ENCODE measurements at regions not wholly inside any gene's neighbourhood (a gene's known extent, or its start where the extent isn't known, plus 50 kb on each side); places are given as distances from the start of the nearest gene placed in this dataset.

DNA sequence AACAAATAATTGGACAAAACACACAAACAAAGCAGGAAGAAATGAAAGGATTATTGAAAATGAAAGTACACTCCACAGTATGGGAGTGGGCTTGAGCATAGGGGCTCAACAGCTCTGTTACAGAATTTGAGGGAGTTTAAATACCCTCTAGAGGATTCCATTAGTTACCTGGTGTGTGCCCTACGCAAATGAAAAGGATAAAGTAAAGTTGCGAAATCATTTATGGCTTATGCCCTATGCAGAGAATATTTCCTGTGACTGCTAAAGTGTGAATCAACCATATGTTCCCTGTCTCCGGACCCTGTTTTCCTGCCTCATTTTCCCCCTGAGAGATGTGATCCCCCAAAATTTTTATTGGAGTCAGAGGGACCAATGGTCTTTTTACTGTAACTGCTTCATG, 634.6 kb upstream of the CNTNAP2 start:
- no peak for DNase-seq (ENCODE audit: low spot score)
- TF ChIP-seq, protein P1, sequence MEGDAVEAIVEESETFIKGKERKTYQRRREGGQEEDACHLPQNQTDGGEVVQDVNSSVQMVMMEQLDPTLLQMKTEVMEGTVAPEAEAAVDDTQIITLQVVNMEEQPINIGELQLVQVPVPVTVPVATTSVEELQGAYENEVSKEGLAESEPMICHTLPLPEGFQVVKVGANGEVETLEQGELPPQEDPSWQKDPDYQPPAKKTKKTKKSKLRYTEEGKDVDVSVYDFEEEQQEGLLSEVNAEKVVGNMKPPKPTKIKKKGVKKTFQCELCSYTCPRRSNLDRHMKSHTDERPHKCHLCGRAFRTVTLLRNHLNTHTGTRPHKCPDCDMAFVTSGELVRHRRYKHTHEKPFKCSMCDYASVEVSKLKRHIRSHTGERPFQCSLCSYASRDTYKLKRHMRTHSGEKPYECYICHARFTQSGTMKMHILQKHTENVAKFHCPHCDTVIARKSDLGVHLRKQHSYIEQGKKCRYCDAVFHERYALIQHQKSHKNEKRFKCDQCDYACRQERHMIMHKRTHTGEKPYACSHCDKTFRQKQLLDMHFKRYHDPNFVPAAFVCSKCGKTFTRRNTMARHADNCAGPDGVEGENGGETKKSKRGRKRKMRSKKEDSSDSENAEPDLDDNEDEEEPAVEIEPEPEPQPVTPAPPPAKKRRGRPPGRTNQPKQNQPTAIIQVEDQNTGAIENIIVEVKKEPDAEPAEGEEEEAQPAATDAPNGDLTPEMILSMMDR (IDR thresholded peaks at IDR 0.05; ENCODE audit: borderline replicate concordance, control extremely low read depth, extremely low read depth, insufficient read depth, missing control alignments) = no peak
- in situ Hi-C loops (cut with MboI; ENCODE audit: low sequenced_read_pairs, unreplicated experiment) = no loop called here

DNA sequence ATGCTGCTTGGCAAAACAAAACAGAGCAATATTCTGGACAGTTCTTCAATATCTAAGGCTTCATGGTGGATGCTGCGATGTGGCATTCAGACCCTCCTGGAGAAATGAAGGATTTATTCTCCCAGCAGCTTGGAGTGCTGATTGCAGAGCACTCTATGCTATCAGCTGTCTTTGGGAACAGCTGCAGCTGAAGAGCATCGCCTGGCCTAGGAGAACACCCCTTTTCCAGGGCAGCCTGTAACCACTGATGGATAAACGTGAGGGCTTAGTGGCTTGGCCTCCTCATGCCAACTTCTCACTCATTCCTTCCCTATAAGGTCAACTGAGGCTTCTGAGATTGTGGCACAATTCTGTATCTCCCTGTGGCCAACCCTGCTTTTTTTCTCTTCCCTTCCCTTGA, 638.1 kb upstream of the CNTNAP2 start:
- TF ChIP-seq, protein P1 (IDR thresholded peaks at IDR 0.05; ENCODE audit: borderline replicate concordance, control extremely low read depth, extremely low read depth, insufficient read depth, missing control alignments) = no peak
- in situ Hi-C loops (cut with MboI; ENCODE audit: low sequenced_read_pairs, unreplicated experiment) = no loop called here
- no peak for DNase-seq (ENCODE audit: low spot score)

DNA sequence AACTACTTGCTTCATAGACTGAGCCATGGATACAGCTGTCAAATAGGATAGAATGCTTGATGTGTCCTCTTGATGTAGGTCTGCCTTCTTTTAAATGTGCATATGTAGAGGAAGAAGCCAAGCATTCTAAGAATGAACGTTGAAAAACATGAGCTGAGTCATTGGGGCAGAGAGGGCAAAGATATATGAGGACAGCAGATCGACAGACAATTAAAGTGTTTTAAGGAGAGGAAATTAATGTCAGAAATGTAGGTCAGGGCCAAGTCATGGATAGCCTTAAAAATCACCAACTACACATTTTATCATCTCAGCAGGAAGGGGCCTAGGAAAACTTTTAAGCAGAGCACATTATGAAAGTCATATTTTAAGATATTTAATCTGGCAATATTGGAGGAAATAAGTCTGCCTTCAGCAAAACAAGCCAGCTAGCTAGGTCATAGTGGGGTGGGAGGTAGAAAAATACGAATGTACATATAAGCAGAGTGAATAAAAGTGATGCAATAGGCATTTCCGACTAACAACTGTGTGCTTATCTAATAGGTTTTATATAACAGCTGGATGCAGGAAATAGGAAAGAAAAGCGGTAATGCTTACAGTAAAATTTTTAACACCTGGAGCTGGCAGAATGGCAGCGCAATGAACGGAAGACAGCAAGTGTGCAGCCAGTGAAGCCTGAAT, 638.3 kb upstream of the TPK1 start:
- TF ChIP-seq, protein P1 (IDR thresholded peaks at IDR 0.05; ENCODE audit: borderline replicate concordance, control extremely low read depth, extremely low read depth, insufficient read depth, missing control alignments) = no peak
- no peak for DNase-seq (ENCODE audit: low spot score)
- in situ Hi-C loops (cut with MboI; ENCODE audit: low sequenced_read_pairs, unreplicated experiment) = no loop called here

DNA sequence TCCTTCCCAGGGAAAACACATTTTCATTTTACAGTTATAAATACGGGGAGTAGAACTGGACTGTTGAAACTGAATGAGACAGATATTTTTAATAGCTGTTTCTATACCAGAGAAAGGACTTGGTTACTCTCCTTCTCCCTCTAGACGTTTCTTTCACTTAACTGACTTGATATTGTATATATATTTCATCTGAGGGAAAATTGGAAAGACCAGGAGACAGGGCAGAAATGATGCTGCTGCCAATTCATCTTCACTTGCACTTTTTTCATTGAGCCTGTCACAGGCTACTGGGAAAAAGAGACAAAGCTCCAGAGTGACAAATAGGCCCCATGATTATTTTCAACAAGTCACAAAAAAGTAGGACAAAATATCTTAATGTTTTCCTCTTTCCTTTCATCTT, 636.0 kb upstream of the TPK1 start:
- in situ Hi-C loops (cut with MboI; ENCODE audit: low sequenced_read_pairs, unreplicated experiment) = no loop called here
- TF ChIP-seq, protein P1 (IDR thresholded peaks at IDR 0.05; ENCODE audit: borderline replicate concordance, control extremely low read depth, extremely low read depth, insufficient read depth, missing control alignments) = no peak
- DNase-seq (ENCODE audit: low spot score) = no peak

DNA sequence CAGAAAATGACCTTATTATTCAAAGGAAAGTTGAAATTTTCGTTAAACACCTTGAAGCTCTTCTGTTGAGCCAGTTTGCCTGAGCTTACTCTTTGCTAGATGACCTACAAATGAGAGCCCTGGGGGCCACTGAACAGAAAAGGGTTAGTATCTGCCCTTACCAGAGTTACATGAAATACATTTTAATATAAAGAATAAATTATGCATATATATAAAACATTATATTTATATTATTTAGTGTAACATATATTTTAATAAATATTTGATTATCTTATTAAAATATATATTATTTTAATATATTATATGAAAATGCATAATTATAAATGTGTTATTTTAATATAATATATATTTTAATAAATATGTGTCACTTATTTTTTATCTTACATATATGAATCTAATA, 628.4 kb upstream of the TPK1 start:
- TF ChIP-seq, protein P1 (IDR thresholded peaks at IDR 0.05; ENCODE audit: borderline replicate concordance, control extremely low read depth, extremely low read depth, insufficient read depth, missing control alignments) = no peak
- no peak for DNase-seq (ENCODE audit: low spot score)
- in situ Hi-C loops (cut with MboI; ENCODE audit: low sequenced_read_pairs, unreplicated experiment) = no loop called here

DNA sequence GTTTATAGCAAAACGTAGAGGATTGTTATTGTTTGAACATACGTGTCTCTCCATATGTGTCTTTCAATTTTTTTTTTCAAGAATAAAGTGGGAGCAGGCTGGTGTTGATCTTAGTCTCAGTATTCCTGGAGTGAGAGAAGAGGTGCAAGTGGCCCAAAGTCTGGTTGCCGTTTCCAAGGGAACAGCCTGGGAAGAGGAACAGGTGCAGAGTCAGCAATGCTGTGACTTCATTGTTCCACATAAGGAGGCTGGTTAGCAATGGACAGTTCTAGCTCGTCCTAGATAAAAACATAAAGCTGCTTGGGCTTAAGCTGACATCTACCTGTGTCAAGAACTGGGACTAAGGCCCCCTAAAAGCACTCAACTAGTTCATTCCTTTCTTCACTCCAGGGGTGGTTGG, 626.6 kb upstream of the TPK1 start:
- in situ Hi-C loops (cut with MboI; ENCODE audit: low sequenced_read_pairs, unreplicated experiment) = no loop called here
- TF ChIP-seq, protein P1 (IDR thresholded peaks at IDR 0.05; ENCODE audit: borderline replicate concordance, control extremely low read depth, extremely low read depth, insufficient read depth, missing control alignments) = no peak
- no peak for DNase-seq (ENCODE audit: low spot score)
